Stomach (tissue), 8 donors: ENCODE measurements at regions not wholly inside any gene's neighbourhood (a gene's known extent, or its start where the extent isn't known, plus 50 kb on each side); places are given as distances from the start of the nearest gene placed in this dataset.

Experiments used
- DNase-seq, 2 donors: peaks; one replicate each; pipeline versions ENCODE4 v3.0.0 to v3.0.0-alpha.2; 2013 to 2019
- H3K27ac ChIP-seq, 5 donors: fragments of 200-600 bp in 4 of 5; sonication (generic) in 4 of 5; one replicate each; pipeline ENCODE4 v1.5.1; 2013 to 2019; ENCODE audit warnings: mild to moderate bottlenecking in 1 of 5, moderate library complexity in 1 of 5
- H3K27me3 ChIP-seq, 3 donors: fragments of 200-600 bp; sonication (generic); one replicate each; pipeline ENCODE4 v1.5.1; 2017 to 2019; ENCODE audit warnings: mixed run types in 1 of 3
- H3K36me3 ChIP-seq, 4 donors: fragments of 200-600 bp; sonication (generic); 1 replicate in 3 of 4; 2 replicates in 1 of 4; pipeline ENCODE4 v1.5.1; 2016 to 2019
- H3K4me1 ChIP-seq, 4 donors: fragments of 200-600 bp; sonication (generic); one replicate each; pipeline ENCODE4 v1.5.1; 2016 to 2019
- H3K4me3 ChIP-seq, 4 donors: fragments of 200-600 bp; sonication (generic) in 3 of 4; one replicate each; pipeline ENCODE4 v1.5.1; 2016 to 2019; ENCODE audit warnings: mild to moderate bottlenecking in 1 of 4
- H3K9me3 ChIP-seq, 4 donors: fragments of 200-600 bp; sonication (generic); one replicate each; pipeline ENCODE4 v1.5.1; 2016 to 2019
- CTCF ChIP-seq, 7 experiments: fragments of 450-650 bp in 4 of 7; fragments of 200-600 bp in 3 of 7; sonication (generic) in 3 of 7; IDR thresholded peaks; one replicate each; pipeline ENCODE4 v1.5.1; 2016 to 2019; ENCODE audit warnings: antibody characterized with exemption in 7 of 7, control low read depth in 2 of 7, mild to moderate bottlenecking in 1 of 7
- EP300 ChIP-seq: sonication (generic); formaldehyde crosslinking; IDR thresholded peaks from one replicate; pipeline ENCODE4 v1.6.1; 2017; ENCODE audit warnings: antibody characterized with exemption
- POLR2A ChIP-seq, 4 donors: fragments of 450-650 bp; IDR thresholded peaks; one replicate each; pipeline ENCODE4 v1.6.1; 2016; ENCODE audit warnings: antibody characterized with exemption in 4 of 4, control low read depth in 2 of 4, mild to moderate bottlenecking in 1 of 4, moderate library complexity in 1 of 4
- POLR2AphosphoS5 ChIP-seq, 3 donors: sonication (generic); formaldehyde crosslinking; IDR thresholded peaks; one replicate each; pipeline ENCODE4 v1.6.1; 2016; ENCODE audit warnings: antibody characterized with exemption in 3 of 3
- WGBS, 5 donors: extraction: QIAGEN DNeasy Blood & Tissue Kit in 3 of 5; methylation state at CpG; one replicate each; pipeline versions ENCODE4 v1.1.5 to v1.1.7; 2013 to 2018; 5-methylcytosine and 5-hydroxymethylcytosine counted together
- intact Hi-C: fragments of 100-400 bp; cut with DNase I; formaldehyde crosslinking; loops from one replicate; pipeline ENCODE4 v1.15.1; 2023; ENCODE audit warnings: low total_unique reads
- donor health status: healthy with polysubstance abuse.
- donor health status: Bipolar disorder and iron deficiency.
- donor health status: healthy.

GRCh38 chr13:76418404-76418803 is 467.8 kb downstream of the KCTD12 start:
- no peak for DNase-seq
- WGBS, 5 donors: 31 to 52% (median 36%) methylated on average over 2 of the region's 2 CpGs
- H3K27ac ChIP-seq: no peak overlapping the region
- intact Hi-C loops: no loop called here
- TF ChIP-seq POLR2A (IDR thresholded peaks at IDR 0.05) (no peak), EP300 (no peak), CTCF (IDR thresholded peaks at IDR 0.05) (no peak), POLR2AphosphoS5 (IDR thresholded peaks at IDR 0.05) (no peak)
- no peak overlapping the region for H3K4me3 ChIP-seq
- no peaks in the 10 kb centered on the region for H3K4me1 ChIP-seq
- no peaks in the 10 kb centered on the region for H3K36me3 ChIP-seq
- no peaks in the 10 kb centered on the region for H3K9me3 ChIP-seq
- H3K27me3 ChIP-seq: no peaks in the 10 kb centered on the region

GRCh38 chr13:76414320-76414719 is 471.9 kb downstream of the KCTD12 start:
- WGBS, 5 donors: 60 to 85% (median 63%) methylated on average over 2 of the region's 2 CpGs
- Histone ChIP-seq H3K27me3 (no peaks in the 10 kb centered on the region), H3K4me3 (no peak overlapping the region), H3K4me1 (no peaks in the 10 kb centered on the region), H3K36me3 (no peaks in the 10 kb centered on the region), H3K27ac (no peak overlapping the region), H3K9me3 (no peaks in the 10 kb centered on the region)
- intact Hi-C loops: no loop called here
- no peak for TF ChIP-seq CTCF (IDR thresholded peaks at IDR 0.05)
- TF ChIP-seq POLR2A (IDR thresholded peaks at IDR 0.05): no peak
- TF ChIP-seq EP300: no peak
- TF ChIP-seq POLR2AphosphoS5 (IDR thresholded peaks at IDR 0.05): no peak
- no peak for DNase-seq

- Histone ChIP-seq H3K4me1 (no peaks in the 10 kb centered on the region), H3K36me3 (no peaks in the 10 kb centered on the region), H3K9me3 (no peaks in the 10 kb centered on the region), H3K4me3 (no peak overlapping the region), H3K27me3 (no peaks in the 10 kb centered on the region), H3K27ac (no peak overlapping the region)
- intact Hi-C loops: no loop called here
- DNase-seq: no peak
- TF ChIP-seq EP300 (no peak), POLR2AphosphoS5 (IDR thresholded peaks at IDR 0.05) (no peak), POLR2A (IDR thresholded peaks at IDR 0.05) (no peak), CTCF (IDR thresholded peaks at IDR 0.05) (no peak)
Observed at GRCh38 chr13:76406243-76406642, 480.0 kb downstream of the KCTD12 start.

- Histone ChIP-seq H3K4me3 (no peak overlapping the region), H3K4me1 (no peaks in the 10 kb centered on the region), H3K9me3 (no peaks in the 10 kb centered on the region), H3K36me3 (no peaks in the 10 kb centered on the region), H3K27me3 (no peaks in the 10 kb centered on the region), H3K27ac (no peak overlapping the region)
- 71 to 87% (median 74%) methylated on average over 1 of the region's 1 CpG for WGBS, 5 donors
- intact Hi-C loops: no loop called here
- no peak for DNase-seq
- TF ChIP-seq POLR2A (IDR thresholded peaks at IDR 0.05) (no peak), POLR2AphosphoS5 (IDR thresholded peaks at IDR 0.05) (no peak), CTCF (IDR thresholded peaks at IDR 0.05) (no peak), EP300 (no peak)
Observed at GRCh38 chr13:76398425-76398824, 487.8 kb downstream of the KCTD12 start.
